IPS-18a (cell line): ENCODE measurements at regions not wholly inside any gene's neighbourhood (a gene's known extent, or its start where the extent isn't known, plus 50 kb on each side); places are given as distances from the start of the nearest gene placed in this dataset.
"Not testable (repeated sequence)": the region's sequence is repeated elsewhere in the genome, so short reads cannot be mapped to it uniquely, and the experiment has no call there.

Experiments
- H3K27ac ChIP-seq: one replicate; pipeline ENCODE4 v1.5.1; 2013; ENCODE audit warnings: low read length
- H3K27me3 ChIP-seq: one replicate; pipeline ENCODE4 v1.6.1; 2013; ENCODE audit warnings: mild to moderate bottlenecking, low read length; ENCODE audit not compliant: control insufficient read depth, insufficient read depth
- H3K36me3 ChIP-seq: one replicate; pipeline ENCODE4 v1.6.1; 2013; ENCODE audit warnings: low read depth, low read length; ENCODE audit not compliant: control insufficient read depth
- H3K4me1 ChIP-seq: one replicate; pipeline ENCODE4 v1.6.1; 2013; ENCODE audit warnings: low read depth, low read length; ENCODE audit not compliant: control insufficient read depth
- H3K4me3 ChIP-seq: one replicate; pipeline ENCODE4 v1.5.1; 2013; ENCODE audit warnings: low read length
- H3K9ac ChIP-seq: one replicate; pipeline ENCODE4 v1.6.1; 2013; ENCODE audit warnings: mild to moderate bottlenecking, low read length, moderate library complexity
- H3K9me3 ChIP-seq: one replicate; pipeline ENCODE4 v1.6.1; 2013; ENCODE audit warnings: low read depth, low read length; ENCODE audit not compliant: control insufficient read depth

GRCh38 chr10:63799521-63800300 is 278.5 kb downstream of the REEP3 start:
- H3K4me3 ChIP-seq, result no peak overlapping the region

GRCh38 chr10:63801166-63801565 is 280.0 kb downstream of the REEP3 start:
- Histone ChIP-seq H3K4me3 (no peak overlapping the region), H3K9ac (no peak overlapping the region), H3K4me1 (peaks cover 9% of the 10 kb centered on the region), H3K27me3 (no peaks in the 10 kb centered on the region), H3K9me3 (no peaks in the 10 kb centered on the region), H3K27ac (no peak overlapping the region), H3K36me3 (no peaks in the 10 kb centered on the region)

More at GRCh38 chr10:63799521-63800300, 278.5 kb downstream of the REEP3 start:
- Histone ChIP-seq H3K4me1 (peaks cover 9% of the 10 kb centered on the region), H3K9ac (no peak overlapping the region), H3K9me3 (no peaks in the 10 kb centered on the region), H3K36me3 (no peaks in the 10 kb centered on the region), H3K27me3 (no peaks in the 10 kb centered on the region), H3K27ac (no peak overlapping the region)

- Histone ChIP-seq H3K27ac (no peak overlapping the region), H3K27me3 (no peaks in the 10 kb centered on the region), H3K36me3 (no peaks in the 10 kb centered on the region), H3K9me3 (peaks cover 5% of the 10 kb centered on the region), H3K4me1 (no peaks in the 10 kb centered on the region), H3K9ac (no peak overlapping the region), H3K4me3 (no peak overlapping the region)
These were observed 285.1 kb downstream of the REEP3 start for GRCh38 chr10:63806330-63806729.

- Histone ChIP-seq H3K27me3 (no peaks in the 10 kb centered on the region), H3K27ac (no peak overlapping the region), H3K9ac (no peak overlapping the region), H3K36me3 (no peaks in the 10 kb centered on the region), H3K4me1 (no peaks in the 10 kb centered on the region), H3K9me3 (no peaks in the 10 kb centered on the region), H3K4me3 (no peak overlapping the region)
These were observed 291.3 kb downstream of the REEP3 start for GRCh38 chr10:63812501-63812900.

GRCh38 chr10:63819753-63820329 is 298.6 kb downstream of the REEP3 start:
- Histone ChIP-seq H3K4me1 (no peaks in the 10 kb centered on the region), H3K4me3 (no peak overlapping the region), H3K27ac (no peak overlapping the region), H3K9me3 (no peaks in the 10 kb centered on the region), H3K36me3 (no peaks in the 10 kb centered on the region), H3K27me3 (no peaks in the 10 kb centered on the region), H3K9ac (no peak overlapping the region)

- H3K27ac ChIP-seq, result no peak overlapping the region
- no peaks in the 10 kb centered on the region for H3K9me3 ChIP-seq
- no peaks in the 10 kb centered on the region for H3K4me1 ChIP-seq
- H3K27me3 ChIP-seq, result no peaks in the 10 kb centered on the region
- no peaks in the 10 kb centered on the region for H3K36me3 ChIP-seq
- no peak overlapping the region for H3K4me3 ChIP-seq
- H3K9ac ChIP-seq, result no peak overlapping the region
These were observed 301.3 kb downstream of the REEP3 start for GRCh38 chr10:63822496-63822895.

- Histone ChIP-seq H3K4me1 (peaks cover 2% of the 10 kb centered on the region), H3K4me3 (no peak overlapping the region), H3K36me3 (no peaks in the 10 kb centered on the region), H3K9me3 (no peaks in the 10 kb centered on the region), H3K9ac (no peak overlapping the region), H3K27me3 (no peaks in the 10 kb centered on the region), H3K27ac (no peak overlapping the region)
These were observed 303.9 kb downstream of the REEP3 start for GRCh38 chr10:63825111-63825510.

GRCh38 chr10:63825766-63826165 is 304.6 kb downstream of the REEP3 start:
- Histone ChIP-seq H3K36me3 (no peaks in the 10 kb centered on the region), H3K4me3 (no peak overlapping the region), H3K4me1 (peaks cover 3% of the 10 kb centered on the region), H3K9ac (no peak overlapping the region), H3K9me3 (no peaks in the 10 kb centered on the region), H3K27ac (no peak overlapping the region), H3K27me3 (no peaks in the 10 kb centered on the region)

GRCh38 chr10:63827018-63827417 is 305.8 kb downstream of the REEP3 start:
- not testable (repeated sequence) for H3K9me3 ChIP-seq, H3K4me3 ChIP-seq, H3K9ac ChIP-seq, H3K36me3 ChIP-seq, H3K27me3 ChIP-seq, H3K27ac ChIP-seq, H3K4me1 ChIP-seq

- no peak overlapping the region for H3K9ac ChIP-seq
- no peaks in the 10 kb centered on the region for H3K27me3 ChIP-seq
- no peak overlapping the region for H3K4me3 ChIP-seq
- no peaks in the 10 kb centered on the region for H3K9me3 ChIP-seq
- H3K4me1 ChIP-seq, result peaks cover 3% of the 10 kb centered on the region
- H3K27ac ChIP-seq, result no peak overlapping the region
- no peaks in the 10 kb centered on the region for H3K36me3 ChIP-seq
These were observed 307.8 kb downstream of the REEP3 start for GRCh38 chr10:63829020-63829419.

- peaks cover 3% of the 10 kb centered on the region for H3K4me1 ChIP-seq
- H3K27me3 ChIP-seq, result no peaks in the 10 kb centered on the region
- no peaks in the 10 kb centered on the region for H3K9me3 ChIP-seq
- no peak overlapping the region for H3K9ac ChIP-seq
- no peaks in the 10 kb centered on the region for H3K36me3 ChIP-seq
- no peak overlapping the region for H3K27ac ChIP-seq
- H3K4me3 ChIP-seq, result no peak overlapping the region
These were observed 308.5 kb downstream of the REEP3 start for GRCh38 chr10:63829573-63830149.

- Histone ChIP-seq H3K9ac (no peak overlapping the region), H3K4me1 (peaks cover 3% of the 10 kb centered on the region), H3K27ac (no peak overlapping the region), H3K9me3 (no peaks in the 10 kb centered on the region), H3K36me3 (no peaks in the 10 kb centered on the region), H3K27me3 (no peaks in the 10 kb centered on the region), H3K4me3 (no peak overlapping the region)
These were observed 311.5 kb downstream of the REEP3 start for GRCh38 chr10:63832686-63833085.
